NCI-H446 treated with DMSO at 0.1 percent for 48 hours (cell line): ENCODE measurements at regions not wholly inside any gene's neighbourhood (a gene's known extent, or its start where the extent isn't known, plus 50 kb on each side); places are given as distances from the start of the nearest gene placed in this dataset.

Experiments used
- DNase-seq: peaks from one replicate; lab custom pipeline; 2025; lab: John Stamatoyannopoulos, UW

DNA sequence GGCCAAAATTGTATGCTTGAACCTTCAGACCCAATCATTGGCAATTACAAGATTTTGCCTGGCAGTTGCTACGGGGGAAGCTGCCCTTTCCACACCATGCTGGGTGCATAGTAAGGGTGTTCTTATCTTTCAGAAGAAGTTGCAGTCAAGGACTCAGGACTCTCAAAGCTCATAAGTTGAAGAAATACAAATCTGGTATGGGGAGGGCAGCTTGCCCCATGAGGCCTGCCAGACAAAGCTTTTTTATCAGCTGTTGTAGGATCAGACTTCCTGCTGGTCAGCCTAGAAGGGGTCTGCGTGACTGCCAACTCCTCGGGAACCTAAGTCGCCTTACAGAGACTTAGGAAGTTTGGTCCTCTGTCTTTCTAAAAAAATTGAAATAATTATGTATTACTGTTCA lies 174.9 kb upstream of the TECRL start:
- DNase-seq: no peak

- no peak for DNase-seq
These were observed 173.2 kb upstream of the TECRL start for GRCh38 chr4:64582492-64582891.

DNA sequence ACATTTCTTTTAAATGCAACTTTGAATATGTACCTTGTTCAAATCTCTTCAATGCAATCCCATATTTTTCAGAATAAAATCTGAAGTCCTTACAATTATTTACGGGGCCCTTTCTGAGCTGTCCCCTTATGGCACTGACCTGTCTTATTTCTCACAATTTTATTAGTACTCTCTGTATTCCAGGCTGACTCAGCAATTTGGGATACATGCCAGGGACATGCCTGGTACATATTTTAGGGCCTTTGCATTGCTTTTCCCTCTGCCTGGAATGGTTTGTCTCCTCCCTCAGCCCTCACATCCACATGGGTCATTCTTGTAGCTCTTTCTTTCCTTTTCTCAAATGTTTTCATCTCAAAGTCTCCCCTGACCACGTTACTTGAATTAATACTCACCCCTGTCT lies 172.2 kb upstream of the TECRL start:
- DNase-seq: peak; percentile 10

GRCh38 chr4:64564126-64564525 lies 154.9 kb upstream of the TECRL start:
- no peak for DNase-seq

DNA sequence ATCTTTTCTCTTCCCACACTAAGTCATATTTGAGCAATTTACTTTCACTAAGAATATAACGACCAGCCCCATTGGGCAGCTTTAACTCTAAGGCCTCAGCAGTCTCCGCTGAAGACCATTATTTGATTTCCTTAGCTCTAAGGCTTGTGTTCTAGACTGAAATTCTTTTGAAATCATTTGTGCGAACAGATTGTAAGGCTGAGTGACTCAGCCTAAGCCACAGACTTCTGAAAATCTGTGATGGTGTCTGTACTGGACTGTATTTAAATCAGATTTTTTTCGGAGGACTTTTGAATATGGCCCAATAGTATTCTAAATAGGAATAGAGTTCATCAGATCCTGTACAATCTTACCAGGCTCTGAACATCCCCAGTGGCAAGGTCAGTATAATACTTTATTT lies 150.3 kb upstream of the TECRL start:
- DNase-seq: no peak

DNA sequence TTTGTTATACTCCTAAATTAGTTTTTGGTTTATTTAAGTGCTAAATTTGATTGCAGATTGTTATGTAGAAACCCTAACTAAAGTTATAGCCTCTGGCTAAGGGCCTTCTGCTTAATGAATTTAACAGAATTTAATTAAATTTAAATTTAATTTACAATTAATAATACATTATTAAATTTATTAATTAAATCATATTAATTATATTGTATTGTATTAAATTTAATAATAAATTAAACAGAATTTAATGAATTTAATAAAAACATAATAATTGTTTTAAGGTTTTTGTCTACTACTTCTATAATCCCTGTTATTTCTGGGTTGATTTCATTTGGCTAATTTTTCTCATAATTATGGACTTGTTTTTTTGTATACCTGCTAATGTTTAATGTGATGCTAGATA lies 141.9 kb upstream of the TECRL start:
- DNase-seq: no peak

- no peak for DNase-seq
These were observed 136.3 kb upstream of the TECRL start for GRCh38 chr4:64545593-64545992.

- peak; percentile 78 for DNase-seq
These were observed 130.1 kb upstream of the TECRL start for GRCh38 chr4:64539234-64539849.

- peak; percentile 5 for DNase-seq
These were observed 129.0 kb upstream of the TECRL start for GRCh38 chr4:64538219-64538618.

GRCh38 chr4:64533637-64534036 lies 124.4 kb upstream of the TECRL start:
- DNase-seq: no peak

- DNase-seq: no peak
These were observed 123.9 kb upstream of the TECRL start for GRCh38 chr4:64533159-64533558.

DNA sequence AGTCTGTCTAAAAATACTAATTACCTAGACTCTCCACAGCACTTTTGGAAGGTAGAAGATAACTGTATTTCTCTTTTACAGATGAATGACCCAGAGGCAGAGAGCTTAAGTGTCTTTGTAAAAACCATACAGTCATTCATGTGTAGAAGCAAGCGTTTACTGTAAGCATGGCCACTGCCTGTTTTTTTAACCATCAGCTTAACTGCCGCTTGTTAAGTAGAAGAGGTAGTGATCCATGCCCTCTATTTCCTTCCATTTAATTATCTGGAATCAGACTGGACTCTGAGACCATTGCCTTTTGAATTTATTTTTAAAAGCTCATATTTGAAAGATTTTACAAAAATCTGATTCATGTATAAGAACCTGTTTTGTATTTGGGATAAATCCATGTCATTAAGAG lies 111.2 kb upstream of the TECRL start:
- DNase-seq: no peak

GRCh38 chr4:64518600-64518999 lies 109.3 kb upstream of the TECRL start:
- no peak for DNase-seq

DNA sequence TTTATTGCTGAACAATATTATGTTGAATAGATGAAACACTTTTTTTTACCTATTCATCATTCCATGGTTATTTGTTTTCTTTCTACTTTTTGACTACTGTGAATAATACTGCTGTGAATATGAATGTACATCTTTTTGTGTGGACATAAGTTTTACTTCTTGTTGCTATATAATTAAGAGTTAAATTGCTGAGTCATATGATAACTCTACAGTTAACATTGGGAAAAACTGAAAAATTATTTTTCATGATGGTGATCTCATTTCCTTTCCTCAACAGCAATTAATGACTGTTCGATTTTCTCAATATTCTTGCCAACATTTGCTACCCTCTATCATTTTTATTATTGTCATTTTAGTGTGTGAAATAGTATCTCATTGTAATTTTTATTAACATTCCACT lies 106.9 kb upstream of the TECRL start:
- DNase-seq: no peak

GRCh38 chr4:64508089-64508488 lies 98.8 kb upstream of the TECRL start:
- DNase-seq: no peak

GRCh38 chr4:64503945-64504675 lies 94.9 kb upstream of the TECRL start:
- no peak for DNase-seq

GRCh38 chr4:64503416-64503815 lies 94.2 kb upstream of the TECRL start:
- DNase-seq: no peak

DNA sequence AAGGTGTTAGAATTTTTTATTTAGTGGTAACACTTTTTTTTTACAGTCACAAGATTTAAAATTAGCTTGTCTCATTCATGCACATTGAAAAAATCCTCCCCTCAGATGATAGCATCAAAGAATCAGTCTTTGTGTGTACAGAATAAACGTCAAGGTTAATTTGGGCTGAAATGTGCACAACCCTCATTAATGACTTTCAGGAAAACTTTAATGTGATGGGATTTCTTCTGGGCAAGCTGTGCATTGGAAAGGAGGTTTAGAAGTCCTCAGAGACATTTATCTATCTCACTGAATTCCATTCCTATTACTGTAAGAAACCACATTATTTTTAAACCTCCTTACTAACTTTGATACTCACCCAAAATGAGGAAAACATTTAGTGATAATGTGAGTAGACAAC lies 88.2 kb upstream of the TECRL start:
- DNase-seq: no peak

GRCh38 chr4:64495946-64496345 lies 86.7 kb upstream of the TECRL start:
- peak; percentile 62 for DNase-seq

DNA sequence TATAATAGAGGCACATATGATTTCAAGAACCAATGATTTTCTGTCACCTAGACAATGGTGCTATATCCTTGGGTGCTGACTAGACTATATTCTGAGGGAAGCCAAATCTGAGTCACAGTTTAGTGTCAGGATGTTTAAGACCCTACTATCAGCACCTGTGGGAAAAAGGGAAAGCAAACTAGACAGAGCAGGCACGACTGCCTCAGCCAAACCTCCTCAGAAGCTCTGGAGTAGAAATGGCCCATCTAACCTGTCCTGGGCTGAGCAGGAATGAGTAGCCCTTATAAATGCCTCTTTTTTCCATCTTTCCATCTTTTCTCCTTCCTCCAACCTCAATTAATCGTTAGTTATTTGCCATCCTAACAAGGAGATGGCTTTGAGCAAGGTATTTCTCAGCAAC lies 80.4 kb upstream of the TECRL start:
- DNase-seq: no peak

DNA sequence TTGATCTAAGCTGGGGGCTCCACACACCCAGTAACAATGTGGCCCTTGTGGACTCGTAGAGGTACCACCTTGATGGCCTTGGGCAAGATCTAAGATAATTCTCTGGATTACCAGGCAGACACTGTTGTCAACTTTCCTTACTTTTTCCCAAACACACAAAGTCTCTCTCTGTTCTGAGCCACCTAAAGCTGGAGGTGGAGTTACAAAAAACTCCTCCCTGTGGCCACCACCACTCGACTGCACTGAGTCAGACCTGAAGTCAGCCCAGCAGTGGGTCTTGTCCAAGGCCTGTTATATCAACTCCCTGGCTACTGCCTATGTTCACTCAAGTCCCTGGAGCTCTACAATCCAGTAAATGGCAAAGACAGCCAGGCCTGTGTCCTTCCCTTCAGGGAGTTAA lies 70.1 kb upstream of the TECRL start:
- no peak for DNase-seq

- DNase-seq: no peak
These were observed 67.9 kb upstream of the TECRL start for GRCh38 chr4:64477127-64477526.

DNA sequence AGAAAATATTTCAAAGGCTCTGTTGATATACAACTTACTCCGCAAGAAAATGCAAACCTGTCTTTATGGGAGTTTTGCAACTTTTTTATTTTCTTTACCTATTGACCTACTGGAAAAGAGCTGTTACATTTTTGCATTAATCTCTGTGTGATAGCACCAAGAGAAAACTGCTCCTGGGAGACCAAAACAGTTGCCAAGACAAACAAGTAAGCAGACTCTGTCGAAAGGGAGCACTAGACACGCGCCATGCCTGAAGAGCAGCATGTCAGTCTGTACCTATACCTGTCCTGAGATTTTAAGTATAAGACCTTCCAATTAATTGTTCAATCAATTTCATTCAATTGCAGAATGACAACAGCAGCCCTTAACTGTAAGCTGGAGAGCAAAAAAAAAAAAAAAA lies 56.0 kb upstream of the TECRL start:
- DNase-seq: no peak

- DNase-seq: no peak
These were observed 55.3 kb upstream of the TECRL start for GRCh38 chr4:64464581-64464980.
